Urothelium cell line (cell line): ENCODE measurements at regions not wholly inside any gene's neighbourhood (a gene's known extent, or its start where the extent isn't known, plus 50 kb on each side); places are given as distances from the start of the nearest gene placed in this dataset.
A peak's percentile ranks its signal among the peaks of the same experiment; 100 is the strongest.

ENCODE experiments used
- DNase-seq: peaks from one replicate; pipeline ENCODE4 v3.0.0; 2011; ENCODE audit warnings: low spot score, mixed read lengths
- FAIRE-seq: peaks from 2 replicates; lab custom pipeline; 2011; peaks lifted over from hg19 to GRCh38; lab: Jason Lieb, UNC

DNA sequence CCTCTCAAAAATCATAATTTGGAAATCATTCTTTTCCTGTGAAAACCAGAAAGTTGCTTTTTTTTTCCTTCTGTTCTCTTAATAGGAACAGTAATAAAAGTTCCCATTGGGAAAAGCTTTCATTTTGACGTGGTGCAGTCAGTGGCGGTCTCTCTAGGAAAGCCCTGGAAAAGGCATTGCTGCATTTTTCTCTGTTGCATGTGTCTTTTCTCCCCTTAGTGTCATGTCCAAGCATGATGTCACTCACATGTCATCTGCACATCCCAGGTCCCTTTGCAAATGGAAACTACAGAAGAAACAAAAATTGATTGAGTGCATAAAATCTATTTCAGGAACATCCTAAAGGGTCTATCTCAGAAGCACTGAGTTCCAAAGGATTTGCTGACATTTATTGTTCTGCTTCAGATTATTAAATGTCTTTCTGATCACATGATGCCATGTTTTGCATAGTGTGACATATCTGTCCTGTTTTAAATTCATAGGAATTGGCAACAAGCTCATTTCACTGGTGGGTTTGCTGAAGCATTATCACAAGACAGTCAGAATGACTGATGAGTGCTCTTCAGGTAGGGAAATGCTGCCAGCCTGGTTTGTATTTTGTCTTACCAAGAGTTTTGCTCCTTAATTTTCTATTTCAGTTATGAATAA, 208.7 kb downstream of the SOX4 start:
- FAIRE-seq, result no peak
- no peak for DNase-seq

GRCh38 chr6:21804941-21805610, 211.5 kb downstream of the SOX4 start:
- FAIRE-seq (no peak), DNase-seq (no peak)

DNA sequence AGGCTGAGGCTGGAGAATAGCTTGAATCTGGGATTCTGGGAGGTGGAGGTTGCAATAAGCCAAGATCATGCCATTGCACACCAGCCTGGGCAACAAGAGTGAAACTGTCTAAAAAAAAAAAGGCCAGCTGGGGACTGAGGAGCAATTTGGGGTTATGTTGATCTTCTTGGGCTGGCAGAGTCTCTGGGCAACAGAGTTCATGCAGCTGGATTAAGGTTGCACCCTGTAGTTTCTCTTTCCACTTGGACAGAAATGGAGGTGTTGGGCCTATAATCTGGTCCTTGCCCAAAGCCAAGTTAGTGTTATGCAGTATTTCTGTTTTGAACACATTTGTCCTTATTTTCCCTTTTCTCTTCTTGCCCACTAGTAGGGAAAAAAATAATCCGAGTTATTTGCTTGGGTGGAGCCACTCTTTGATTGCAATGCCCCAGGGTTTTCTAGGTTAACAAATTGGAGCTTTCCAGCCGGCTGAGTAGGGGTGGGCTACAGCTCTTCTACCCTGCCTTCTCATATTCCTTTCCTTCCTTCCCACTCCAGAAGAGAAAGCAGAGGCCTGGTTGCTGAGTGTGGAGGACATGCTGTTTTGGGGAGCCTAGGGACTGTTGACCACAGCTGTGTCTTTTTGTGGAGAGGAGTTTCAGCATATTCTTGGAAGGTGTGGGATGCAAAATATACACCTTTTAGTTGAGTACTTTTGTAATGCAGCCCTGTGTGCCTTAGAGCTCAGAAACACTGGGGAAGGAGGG, 213.9 kb downstream of the SOX4 start:
- no peak for FAIRE-seq
- no peak for DNase-seq

- DNase-seq (no peak), FAIRE-seq (no peak)
Observed at GRCh38 chr6:21808045-21808470, 214.5 kb downstream of the SOX4 start.

DNA sequence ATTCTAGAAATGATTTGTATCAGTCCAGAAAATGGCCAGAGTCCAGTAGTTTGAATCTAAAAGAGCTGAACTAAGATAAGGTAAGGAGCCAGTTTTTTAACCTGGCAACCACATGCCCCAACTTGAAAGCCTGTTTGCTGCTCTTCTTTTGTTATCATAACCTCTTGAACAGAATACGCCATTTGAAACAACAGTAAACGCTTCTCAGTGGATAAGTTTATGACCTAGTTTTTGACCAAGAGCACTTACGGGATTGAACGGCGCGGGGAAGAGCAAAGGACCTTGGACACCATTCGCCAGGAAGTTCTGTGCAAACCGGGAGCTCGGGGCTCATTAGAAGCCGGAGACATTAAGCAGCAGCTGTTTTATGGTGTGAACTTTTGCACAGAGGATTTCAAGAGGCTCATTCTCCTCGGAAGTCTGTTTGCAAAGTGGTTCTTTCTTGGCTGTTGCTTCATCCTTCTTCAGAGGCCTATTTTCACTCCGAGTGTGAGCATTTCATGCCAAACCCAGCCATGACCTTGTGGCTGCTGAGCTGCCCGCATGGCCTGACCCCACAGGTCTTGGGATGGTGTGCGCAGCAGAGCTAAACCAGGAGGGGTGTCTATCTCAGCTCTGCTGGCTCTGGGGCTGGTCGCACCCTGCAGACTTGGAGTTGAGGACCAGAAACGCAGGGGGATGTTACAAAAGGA, 215.1 kb downstream of the SOX4 start:
- FAIRE-seq (no peak), DNase-seq (no peak)

- FAIRE-seq, result no peak
- no peak for DNase-seq
Observed at GRCh38 chr6:21811484-21811883, 217.9 kb downstream of the SOX4 start.

DNA sequence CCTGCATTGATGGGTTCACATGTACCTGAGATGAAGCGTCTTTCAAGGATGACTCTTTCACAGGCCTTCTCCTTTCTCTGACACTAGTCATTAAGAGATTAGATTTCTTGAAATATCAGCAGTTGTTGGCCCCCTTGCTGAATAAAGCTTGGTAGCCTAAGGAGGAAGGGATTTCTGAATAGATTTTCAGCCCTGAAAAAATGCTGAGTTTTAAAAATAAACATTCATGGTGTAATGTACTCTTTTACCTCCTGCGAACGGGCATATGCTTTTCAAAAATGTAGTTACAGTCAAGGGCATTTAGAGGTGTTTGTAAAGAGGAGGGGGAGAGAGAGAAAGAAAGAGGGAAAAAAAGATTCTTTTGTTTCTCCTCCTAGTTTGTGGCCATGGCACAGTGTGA, 222.7 kb downstream of the SOX4 start:
- FAIRE-seq (no peak), DNase-seq (no peak)

- DNase-seq (no peak), FAIRE-seq (no peak)
Observed at GRCh38 chr6:21820442-21820841, 226.9 kb downstream of the SOX4 start.

DNA sequence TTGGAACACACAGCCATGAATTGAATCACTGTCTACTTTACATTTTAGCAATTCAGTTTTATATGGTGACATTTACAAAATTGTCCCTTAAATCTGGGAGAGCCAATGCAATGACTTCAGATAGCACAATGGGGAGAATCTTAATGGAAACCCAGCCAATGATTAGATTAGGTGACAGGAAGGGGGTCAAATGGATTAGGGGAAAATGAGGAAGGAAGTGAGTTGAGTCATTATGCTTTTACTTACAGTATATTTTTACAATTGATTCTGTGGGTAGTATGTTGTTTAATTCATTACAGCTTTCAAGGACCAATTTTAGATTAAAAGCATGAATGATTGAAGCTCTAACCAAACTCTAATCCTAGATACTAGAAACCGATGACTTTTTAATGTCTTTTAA, 229.8 kb downstream of the SOX4 start:
- DNase-seq, result no peak
- FAIRE-seq, result no peak

DNA sequence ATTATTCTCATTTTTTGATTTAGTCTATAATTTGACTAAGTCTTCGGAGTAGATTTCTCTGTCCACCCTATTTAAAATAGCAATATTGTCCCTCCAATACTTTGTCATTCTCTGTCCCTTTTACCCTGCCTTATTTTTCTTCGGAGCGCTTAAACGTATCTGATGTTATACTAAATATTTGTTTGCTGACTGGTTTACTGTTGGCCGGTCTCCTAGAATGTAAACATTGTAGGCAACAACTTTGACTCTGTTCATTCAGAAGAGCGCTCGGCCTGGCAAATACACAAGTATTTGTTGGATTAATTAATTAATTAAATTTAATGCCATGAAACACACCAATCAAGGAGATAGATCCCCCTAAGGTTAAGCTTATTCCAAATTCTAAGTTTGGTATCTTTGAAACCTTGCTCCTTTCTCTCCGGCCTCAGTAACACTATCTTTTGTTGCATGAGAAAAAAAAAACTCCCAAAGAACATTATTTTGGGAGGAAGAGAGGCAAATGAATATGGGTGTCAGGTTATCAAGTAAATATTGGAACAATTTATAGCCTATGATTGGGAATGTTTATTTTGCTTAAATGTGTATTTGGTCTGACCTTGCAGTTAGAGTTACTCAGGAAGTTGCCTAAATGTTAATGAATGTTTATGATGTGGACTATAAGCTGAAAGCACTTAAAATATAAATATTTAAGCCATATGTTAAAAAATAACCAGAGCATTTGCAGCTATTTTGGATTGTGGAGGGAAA, 231.1 kb downstream of the SOX4 start:
- no peak for DNase-seq
- FAIRE-seq, result no peak

- DNase-seq, result peak; percentile 33
- no peak for FAIRE-seq
Observed at GRCh38 chr6:21826023-21826422, 232.5 kb downstream of the SOX4 start.

DNA sequence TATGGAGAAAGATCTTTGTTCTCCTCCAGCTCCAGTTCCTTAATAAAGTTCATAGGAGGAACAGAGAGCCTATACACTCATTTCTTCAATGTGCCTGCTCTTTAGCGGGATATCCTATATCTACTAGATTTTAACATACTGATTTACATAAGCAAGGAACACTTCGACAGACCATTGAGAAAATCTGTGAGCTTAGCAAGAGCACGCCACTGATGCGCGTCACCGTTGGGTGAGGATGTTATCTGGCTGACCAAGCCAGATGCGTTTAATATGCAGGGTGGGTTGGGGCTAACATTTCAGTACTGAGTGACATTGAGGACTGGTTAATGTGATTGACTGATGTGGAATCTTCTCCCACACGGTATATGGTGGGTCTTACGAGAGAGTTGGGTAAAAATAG, 233.4 kb downstream of the SOX4 start:
- DNase-seq (no peak), FAIRE-seq (no peak)

DNA sequence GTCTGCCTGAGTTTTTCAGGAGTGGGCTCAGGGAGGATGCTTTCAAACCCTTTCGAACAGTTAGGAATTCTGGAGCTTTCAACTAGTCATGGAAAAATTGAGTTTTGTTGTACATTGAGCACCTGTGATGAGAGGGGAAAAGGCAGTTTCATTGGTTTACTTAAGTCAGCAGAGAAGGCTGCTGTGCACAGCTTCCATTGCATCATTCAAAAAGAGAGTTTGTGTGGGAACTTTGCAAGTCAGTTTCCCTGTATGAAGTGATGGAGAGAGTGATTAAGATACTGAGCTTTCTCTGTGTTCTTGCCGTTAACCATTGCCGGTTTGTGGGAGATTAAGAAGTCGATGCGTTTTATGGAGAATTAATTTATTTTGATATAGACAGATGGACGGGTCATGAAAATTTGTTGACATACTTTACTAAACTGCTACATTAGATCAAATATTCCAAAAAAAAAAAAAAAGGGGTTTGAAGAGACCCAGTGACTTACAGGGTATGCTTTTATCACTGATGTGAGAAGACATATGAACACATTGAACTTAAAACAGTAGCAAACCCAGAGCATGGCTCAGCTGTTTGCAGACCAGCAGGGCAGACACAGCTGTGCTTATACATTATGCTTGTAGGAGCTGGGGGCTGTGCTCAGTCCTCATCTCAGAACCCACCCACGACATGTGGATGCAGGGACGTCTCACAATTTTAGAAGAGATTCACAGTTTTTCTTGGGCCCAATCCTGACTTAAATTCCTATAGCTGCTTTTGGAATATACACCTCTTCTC, 234.1 kb downstream of the SOX4 start:
- DNase-seq (no peak), FAIRE-seq (no peak)

DNA sequence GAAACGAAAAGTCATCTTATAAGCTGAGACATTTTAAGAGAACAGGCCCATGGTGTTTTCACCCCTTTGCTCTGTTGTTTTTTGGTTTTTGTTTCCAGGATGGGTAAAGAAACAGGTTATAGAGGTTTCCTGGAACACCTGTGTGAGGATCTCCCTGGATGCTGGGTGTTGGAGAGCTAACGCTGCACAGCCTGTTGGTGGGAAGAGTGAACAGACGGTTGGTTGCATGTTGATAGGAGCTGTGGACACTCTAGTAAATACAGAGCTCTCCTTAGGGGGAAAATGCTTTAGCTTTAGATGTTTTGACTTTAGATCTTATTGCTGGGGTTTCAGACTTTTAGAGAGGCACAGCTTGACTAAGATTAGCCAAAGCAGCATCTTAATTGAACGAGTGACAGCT, 235.2 kb downstream of the SOX4 start:
- FAIRE-seq, result no peak

DNA sequence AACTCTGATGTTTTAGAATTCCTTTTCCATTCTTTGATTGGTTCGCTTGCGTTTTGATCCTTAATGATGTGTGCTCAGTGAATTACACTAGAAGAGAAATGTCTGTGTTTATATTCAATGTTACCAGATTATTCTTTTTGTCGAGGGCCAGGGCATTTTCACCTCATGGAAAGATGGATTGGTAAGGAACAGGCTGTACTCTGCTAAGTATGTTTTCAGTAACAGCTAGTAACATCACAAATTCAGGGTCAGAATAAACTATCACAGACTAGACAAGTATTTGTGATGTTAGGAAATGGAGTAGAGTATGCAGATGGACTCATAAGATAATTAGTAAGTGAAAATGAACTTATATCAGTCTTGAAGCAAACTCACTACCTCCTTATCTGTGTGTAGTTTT, 235.6 kb downstream of the SOX4 start:
- DNase-seq, result no peak
- FAIRE-seq, result no peak

More for the DNA sequence above, 235.2 kb downstream of the SOX4 start:
- DNase-seq, result no peak

- FAIRE-seq (no peak), DNase-seq (no peak)
Observed at GRCh38 chr6:21831521-21832291, 238.2 kb downstream of the SOX4 start.

DNA sequence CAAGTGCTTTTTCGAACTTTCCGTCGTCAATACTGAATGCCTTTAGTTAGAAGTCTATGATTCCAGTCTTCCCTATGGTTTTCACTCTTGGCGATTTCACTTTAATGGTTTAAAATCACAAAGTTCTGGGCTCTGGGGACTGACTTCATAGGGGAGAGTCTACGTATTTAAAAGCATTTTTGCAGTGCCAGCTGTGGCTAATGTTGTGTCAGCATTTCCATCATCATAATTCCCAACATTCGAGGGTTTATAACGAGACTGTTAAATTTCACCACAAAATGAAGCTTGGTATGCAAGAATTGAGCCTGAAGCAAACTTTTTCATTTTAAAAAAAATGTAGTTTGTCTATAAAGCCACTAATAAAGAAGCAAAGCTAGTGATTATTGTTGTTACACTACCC, 242.7 kb downstream of the SOX4 start:
- FAIRE-seq (no peak), DNase-seq (no peak)

DNA sequence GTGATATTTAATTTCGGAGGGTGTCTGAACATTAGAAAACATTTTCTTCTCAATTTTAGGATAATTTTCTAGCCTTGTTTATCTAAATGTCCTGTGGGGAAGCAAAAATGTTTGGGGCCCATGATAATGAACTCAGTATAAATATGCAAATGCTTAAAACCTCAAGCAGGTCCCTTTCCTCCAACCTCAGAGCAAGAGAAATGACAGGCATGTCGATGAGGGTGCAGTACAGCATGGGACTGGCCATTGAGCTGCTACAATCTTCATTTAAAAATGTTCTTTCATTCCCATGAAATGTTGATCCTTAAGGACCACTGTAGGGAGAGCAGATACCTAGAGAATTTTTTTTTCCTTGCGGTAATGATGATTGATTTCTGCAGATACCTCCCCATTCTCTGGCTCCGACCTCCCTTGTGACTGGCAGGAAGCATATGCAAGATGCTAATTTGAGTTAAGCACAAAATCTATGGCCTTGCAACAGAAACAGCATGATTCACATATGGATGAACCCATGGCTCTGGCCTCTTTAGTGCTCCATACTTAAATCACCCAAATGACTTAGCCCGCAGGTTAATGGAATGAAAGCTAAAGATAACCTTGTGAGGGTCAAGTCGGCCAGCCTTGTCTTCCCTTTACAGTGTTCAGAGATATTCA, 243.3 kb downstream of the SOX4 start:
- no peak for FAIRE-seq
- DNase-seq, result no peak

- FAIRE-seq (no peak), DNase-seq (no peak)
Observed at GRCh38 chr6:21840428-21840827, 246.9 kb downstream of the SOX4 start.
